ENCODE measurements at regions not wholly inside any gene's neighbourhood (a gene's known extent, or its start where the extent isn't known, plus 50 kb on each side); places are given as distances from the start of the nearest gene placed in this dataset.

- TF ChIP-seq CTCF (IDR thresholded peaks at IDR 0.05; ENCODE audit: low read depth, low read length, missing input control) (no peak), TAF1 (conservative IDR thresholded peaks at IDR 0.05) (no peak)
Measured at GRCh38 chrX:84715315-84715714, 213.1 kb upstream of the HDX start.
